ENCODE measurements at regions not wholly inside any gene's neighbourhood (a gene's known extent, or its start where the extent isn't known, plus 50 kb on each side); places are given as distances from the start of the nearest gene placed in this dataset.
"Not testable (repeated sequence)": the region's sequence is repeated elsewhere in the genome, so short reads cannot be mapped to it uniquely, and the experiment has no call there.

GRCh38 chr14:105884808-105885281, 358.5 kb downstream of the TMEM121 start:
- TF ChIP-seq POLR2A (IDR thresholded peaks at IDR 0.05): no peak
- TF ChIP-seq CTCF (IDR thresholded peaks at IDR 0.05): no peak
- intact Hi-C loops (cut with DNase I; ENCODE audit: low total_unique reads): no loop called here
- no peaks in the 10 kb centered on the region for H3K4me1 ChIP-seq
- no peak for DNase-seq
- H3K27me3 ChIP-seq: no peaks in the 10 kb centered on the region
- H3K36me3 ChIP-seq (ENCODE audit: low read depth, missing control alignments): no peaks in the 10 kb centered on the region
- WGBS, 2 donors: 83 to 85% methylated on average over 5 to 13 of the region's 13 CpGs
- H3K9me3 ChIP-seq: no peaks in the 10 kb centered on the region
- H3K27ac ChIP-seq: no peak overlapping the region
- no peak overlapping the region for H3K4me3 ChIP-seq

GRCh38 chr14:105885561-105886320, 359.4 kb downstream of the TMEM121 start:
- Histone ChIP-seq H3K4me3 (no peak overlapping the region), H3K4me1 (no peaks in the 10 kb centered on the region), H3K36me3 (ENCODE audit: low read depth, missing control alignments) (no peaks in the 10 kb centered on the region), H3K27ac (no peak overlapping the region), H3K9me3 (no peaks in the 10 kb centered on the region), H3K27me3 (no peaks in the 10 kb centered on the region)
- 80 to 87% methylated on average over 11 to 22 of the region's 23 CpGs for WGBS, 2 donors
- no peak for TF ChIP-seq CTCF (IDR thresholded peaks at IDR 0.05)
- TF ChIP-seq POLR2A (IDR thresholded peaks at IDR 0.05): no peak
- intact Hi-C loops (cut with DNase I; ENCODE audit: low total_unique reads): no loop called here
- DNase-seq: no peak

- intact Hi-C loops (cut with DNase I; ENCODE audit: low total_unique reads); DNase-seq; H3K9me3 ChIP-seq; H3K4me1 ChIP-seq; H3K27me3 ChIP-seq; H3K36me3 ChIP-seq (ENCODE audit: low read depth, missing control alignments); H3K4me3 ChIP-seq; H3K27ac ChIP-seq: not testable (repeated sequence)
- 64 to 86% methylated on average over 1 to 4 of the region's 4 CpGs for WGBS, 2 donors
Measured at GRCh38 chr14:105886791-105887191, 360.4 kb downstream of the TMEM121 start.

GRCh38 chr14:105887692-105888091, 361.3 kb downstream of the TMEM121 start:
- H3K36me3 ChIP-seq (ENCODE audit: low read depth, missing control alignments): no peaks in the 10 kb centered on the region
- H3K4me1 ChIP-seq: no peaks in the 10 kb centered on the region
- WGBS, 2 donors: 21 to 66% methylated on average over 2 of the region's 2 CpGs
- H3K27me3 ChIP-seq: no peaks in the 10 kb centered on the region
- intact Hi-C loops (cut with DNase I; ENCODE audit: low total_unique reads): no loop called here
- no peaks in the 10 kb centered on the region for H3K9me3 ChIP-seq
- TF ChIP-seq CTCF (IDR thresholded peaks at IDR 0.05) (no peak), POLR2A (IDR thresholded peaks at IDR 0.05) (no peak)
- DNase-seq: no peak
- H3K4me3 ChIP-seq: no peak overlapping the region
- no peak overlapping the region for H3K27ac ChIP-seq

GRCh38 chr14:105888151-105888550, 361.8 kb downstream of the TMEM121 start:
- 81 to 90% methylated on average over 2 of the region's 2 CpGs for WGBS, 2 donors
- no peaks in the 10 kb centered on the region for H3K36me3 ChIP-seq (ENCODE audit: low read depth, missing control alignments)
- no peaks in the 10 kb centered on the region for H3K4me1 ChIP-seq
- no peaks in the 10 kb centered on the region for H3K27me3 ChIP-seq
- TF ChIP-seq POLR2A (IDR thresholded peaks at IDR 0.05): no peak
- DNase-seq: no peak
- no peak overlapping the region for H3K27ac ChIP-seq
- no peaks in the 10 kb centered on the region for H3K9me3 ChIP-seq
- intact Hi-C loops (cut with DNase I; ENCODE audit: low total_unique reads): no loop called here
- no peak overlapping the region for H3K4me3 ChIP-seq

All from testis (tissue), 2 donors.